ENCODE measurements at regions not wholly inside any gene's neighbourhood (a gene's known extent, or its start where the extent isn't known, plus 50 kb on each side); places are given as distances from the start of the nearest gene placed in this dataset.
A peak's percentile ranks its signal among the peaks of the same experiment; 100 is the strongest.

DNA sequence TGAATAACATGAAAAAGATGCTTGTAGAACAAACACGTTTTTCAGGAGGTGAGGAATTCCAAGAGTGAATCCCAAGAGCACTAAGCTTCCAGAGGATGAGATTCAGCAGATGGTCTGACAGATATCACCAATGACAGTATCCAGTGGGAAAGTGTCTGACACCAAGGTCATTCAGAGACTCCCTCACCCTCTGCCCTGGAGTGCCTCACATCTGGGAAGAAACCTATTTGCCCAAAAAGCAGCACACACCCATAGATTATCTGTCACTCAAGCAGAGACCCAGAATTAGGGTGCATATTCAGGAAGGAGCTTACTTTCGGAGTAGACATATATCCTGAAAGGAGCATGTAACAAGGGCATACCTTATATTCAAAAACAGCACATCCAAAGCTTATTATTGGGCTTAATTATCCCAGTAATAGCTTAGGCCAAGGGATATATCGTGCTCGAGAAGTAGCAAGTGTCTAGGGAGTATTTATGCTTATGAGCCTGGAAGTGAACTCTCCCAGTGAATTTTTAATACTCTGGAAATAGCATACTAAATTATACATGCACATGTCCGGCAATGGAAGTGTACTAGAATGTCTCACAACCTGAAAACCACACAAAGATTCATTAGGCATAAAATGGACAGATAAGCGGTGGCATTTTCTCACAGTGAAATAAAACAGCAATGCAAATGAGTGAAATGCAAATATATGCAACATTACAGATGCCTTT lies 998.1 kb upstream of the TMEM132C start:
- no peak for DNase-seq

- DNase-seq, result no peak
These were observed 996.8 kb upstream of the TMEM132C start for GRCh38 chr12:127270193-127270592.

DNA sequence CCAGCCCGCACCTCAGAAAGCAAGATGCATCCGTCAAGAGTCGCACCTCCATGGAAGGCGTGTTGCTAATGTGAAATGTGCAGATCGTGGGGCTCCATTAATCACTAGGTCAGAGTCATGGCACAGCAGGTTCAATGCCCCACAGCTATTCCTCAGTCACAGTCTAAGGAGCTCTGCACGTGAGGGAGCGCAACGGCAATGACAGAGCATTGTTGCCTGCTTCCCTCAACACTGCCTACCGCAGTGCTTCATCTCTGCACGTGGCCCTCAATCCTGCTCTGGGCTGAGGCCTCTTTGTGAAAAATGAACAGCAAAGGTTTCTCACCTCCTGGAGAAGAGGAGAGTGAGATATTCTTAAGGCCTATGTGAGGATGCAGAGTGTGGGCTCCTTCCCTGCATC lies 995.2 kb upstream of the TMEM132C start:
- DNase-seq, result no peak

DNA sequence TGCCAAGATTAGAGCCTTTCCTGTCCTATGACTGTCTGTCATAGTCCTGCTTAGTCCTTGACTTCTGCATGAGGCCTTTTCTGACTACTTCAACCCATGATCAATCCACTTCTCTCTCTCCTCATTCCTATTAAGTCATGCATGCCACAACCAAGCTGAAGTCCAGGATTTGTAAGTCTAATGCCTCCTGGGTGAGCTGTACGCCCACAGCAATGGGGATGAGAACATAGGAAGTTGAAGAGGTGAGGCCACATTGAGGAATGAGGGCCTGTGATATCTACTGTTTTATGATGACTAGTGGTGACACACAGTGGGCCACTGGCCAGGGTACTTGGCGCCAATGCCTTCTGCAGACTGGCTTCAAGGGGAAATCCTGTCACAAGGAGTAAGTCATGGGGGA lies 994.1 kb upstream of the TMEM132C start:
- no peak for DNase-seq

- no peak for DNase-seq
These were observed 993.3 kb upstream of the TMEM132C start for GRCh38 chr12:127273626-127274025.

DNA sequence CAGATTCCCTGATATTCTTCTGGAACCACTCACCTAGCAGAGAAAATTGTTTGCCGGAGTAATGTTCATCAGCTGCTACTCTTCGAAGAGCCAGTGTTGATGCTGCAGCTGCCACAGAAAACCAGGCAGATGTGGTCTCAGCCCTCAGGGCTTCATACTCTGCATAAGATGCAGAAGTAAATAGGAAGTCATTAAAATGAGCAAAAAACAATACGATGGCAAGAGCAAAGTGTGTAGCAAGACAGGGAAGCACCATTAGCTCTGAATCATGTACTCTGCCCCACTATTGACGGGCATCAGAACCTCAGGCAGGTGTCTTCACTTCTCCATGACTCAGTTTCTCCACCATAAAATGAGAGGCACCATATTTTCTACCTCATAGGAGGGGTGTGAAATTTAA lies 991.6 kb upstream of the TMEM132C start:
- no peak for DNase-seq

GRCh38 chr12:127277882-127278281 lies 989.1 kb upstream of the TMEM132C start:
- no peak for DNase-seq

- DNase-seq, result no peak
These were observed 988.6 kb upstream of the TMEM132C start for GRCh38 chr12:127278351-127278750.

GRCh38 chr12:127280393-127281275 lies 986.3 kb upstream of the TMEM132C start:
- no peak for DNase-seq

DNA sequence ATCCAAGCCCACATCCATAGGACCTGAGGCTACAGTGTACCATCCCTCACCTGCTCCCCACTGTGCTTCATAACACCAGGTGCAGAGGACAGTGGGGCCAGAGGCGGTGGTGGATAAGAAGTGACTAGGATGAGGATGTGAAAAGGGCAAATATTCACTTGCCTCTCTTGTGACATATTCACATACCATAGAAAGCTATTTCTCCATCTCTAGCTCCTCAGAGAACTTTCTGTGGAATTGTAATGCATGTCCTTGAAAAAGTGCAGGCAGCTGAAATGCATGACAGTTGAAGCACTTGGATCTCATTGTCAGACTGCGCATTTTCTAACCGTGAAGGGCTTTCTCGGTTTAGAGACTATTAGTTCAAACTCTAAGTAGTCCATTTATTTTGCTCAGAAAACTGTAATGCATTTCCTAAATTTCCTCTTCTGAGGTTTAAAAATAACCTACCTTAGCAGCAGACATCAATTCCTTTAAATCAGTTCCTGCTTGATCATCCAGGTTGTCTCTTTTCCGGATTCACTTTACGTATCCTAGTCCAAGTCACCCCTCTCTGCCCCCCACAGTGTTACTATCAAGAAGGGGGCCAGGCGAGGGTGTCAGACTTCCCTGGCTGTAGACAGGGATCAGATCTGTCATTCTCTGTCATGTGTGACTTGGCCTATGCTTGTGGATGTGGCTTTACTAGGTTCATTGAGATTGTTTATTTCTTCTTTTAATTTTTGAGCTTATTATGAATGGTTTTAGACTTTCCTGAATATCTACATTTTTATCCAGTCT lies 984.0 kb upstream of the TMEM132C start:
- DNase-seq, result no peak

DNA sequence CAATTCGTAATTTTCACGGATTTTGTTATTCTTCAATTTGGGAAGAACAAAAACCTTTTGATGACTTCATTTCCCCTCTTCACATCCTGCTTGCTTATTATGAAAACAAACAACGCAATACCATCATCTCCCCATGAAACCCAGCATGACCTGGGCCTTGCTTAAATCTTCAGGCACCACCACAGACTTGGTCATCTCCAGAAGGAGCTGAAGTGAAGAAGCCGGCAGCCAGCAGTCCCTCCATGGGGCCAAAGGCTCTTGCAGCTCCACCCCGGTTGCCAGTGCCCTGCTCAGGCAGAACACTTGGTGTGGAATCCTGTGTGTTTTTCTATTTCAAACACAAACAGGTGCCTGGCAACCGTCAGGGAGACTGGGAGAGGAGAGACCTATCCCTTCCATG lies 982.9 kb upstream of the TMEM132C start:
- no peak for DNase-seq

- DNase-seq, result no peak
These were observed 982.0 kb upstream of the TMEM132C start for GRCh38 chr12:127284870-127285431.

- no peak for DNase-seq
These were observed 980.7 kb upstream of the TMEM132C start for GRCh38 chr12:127286281-127286680.

- DNase-seq, result no peak
These were observed 979.7 kb upstream of the TMEM132C start for GRCh38 chr12:127287256-127287655.

GRCh38 chr12:127290251-127290650 lies 976.7 kb upstream of the TMEM132C start:
- no peak for DNase-seq

- no peak for DNase-seq
These were observed 974.2 kb upstream of the TMEM132C start for GRCh38 chr12:127292736-127293135.

DNA sequence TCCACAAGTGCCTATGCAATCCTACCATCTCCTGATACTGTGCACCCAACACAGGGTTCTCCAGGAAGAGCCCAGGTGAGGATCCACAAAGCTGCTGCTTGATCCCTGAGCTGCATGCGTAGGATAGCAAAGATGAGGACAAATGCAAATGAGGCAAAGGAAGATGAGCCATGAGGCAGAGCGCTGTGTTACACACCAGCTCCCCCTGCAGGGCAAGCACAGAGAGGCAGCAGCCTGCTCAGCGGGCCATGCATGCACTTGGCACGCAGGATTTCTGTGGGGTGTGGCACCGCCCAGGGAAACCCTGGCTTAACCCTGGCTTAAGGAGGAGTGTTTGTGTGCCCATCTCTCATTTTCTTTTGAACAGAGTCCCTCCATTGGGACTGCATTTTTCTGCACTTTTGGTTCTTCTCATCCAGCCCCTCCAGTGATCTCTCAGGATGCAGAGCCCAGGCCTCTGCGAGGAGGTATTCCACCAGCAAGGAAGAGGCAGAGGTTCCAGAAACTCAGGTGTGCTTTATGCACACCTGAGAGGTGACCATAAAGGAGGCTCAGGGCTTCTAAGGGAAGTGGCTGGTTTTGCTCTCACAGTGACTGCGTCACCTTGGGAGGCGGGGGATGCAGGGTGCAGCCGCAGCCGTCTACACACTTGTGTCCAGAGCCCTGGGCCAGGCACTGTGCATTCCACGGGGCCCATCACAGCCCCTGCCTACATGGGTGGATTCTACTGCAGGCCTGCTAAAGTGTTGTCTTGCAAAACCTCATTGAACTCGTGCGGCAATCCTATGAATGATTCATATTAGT lies 973.3 kb upstream of the TMEM132C start:
- DNase-seq, result peak; percentile 15

DNA sequence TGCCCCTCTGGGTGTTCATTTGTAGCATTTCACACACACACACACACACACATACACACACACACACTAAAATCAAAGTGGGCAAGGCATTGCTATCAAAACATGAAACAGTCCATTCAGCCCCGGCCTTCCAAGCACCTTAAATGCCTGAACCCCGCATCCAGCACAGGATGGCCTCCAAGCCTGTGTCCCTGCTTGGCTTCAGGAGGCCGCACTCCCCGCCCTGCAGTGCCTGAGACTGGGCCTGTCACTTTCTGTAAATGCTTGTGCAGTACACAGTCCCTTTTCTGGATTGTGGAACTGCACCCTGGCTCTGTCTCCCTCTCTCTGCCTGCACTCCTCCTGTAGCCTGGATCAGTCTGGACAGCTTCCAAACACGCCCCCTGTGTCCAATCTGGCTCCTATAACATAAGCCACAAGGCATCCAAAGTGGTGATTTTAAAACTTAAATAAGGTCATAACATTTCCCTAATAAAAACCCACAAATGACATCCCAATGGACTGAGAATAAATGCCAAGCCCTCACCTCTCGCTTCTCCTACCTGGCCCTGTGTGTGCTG lies 972.2 kb upstream of the TMEM132C start:
- DNase-seq, result no peak

GRCh38 chr12:127295630-127296029 lies 971.3 kb upstream of the TMEM132C start:
- DNase-seq, result no peak

DNA sequence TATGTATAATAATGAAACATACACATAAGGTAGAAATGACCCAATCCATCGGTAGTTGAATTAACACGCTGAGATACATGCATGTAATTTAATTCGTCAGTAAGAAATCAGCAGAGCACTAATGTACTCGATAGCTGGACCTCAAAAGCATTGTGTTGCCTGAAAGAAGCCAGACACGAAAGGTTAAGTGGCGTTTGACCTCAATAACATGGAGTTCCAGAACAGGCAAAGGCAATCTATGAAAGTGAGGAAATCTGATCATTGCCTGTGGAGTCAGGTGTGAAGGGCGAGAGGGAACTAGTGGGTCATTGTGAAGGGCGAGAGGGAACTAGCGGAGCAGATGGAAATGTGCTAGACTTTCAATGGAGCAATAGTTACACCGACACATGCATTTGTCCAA lies 970.4 kb upstream of the TMEM132C start:
- DNase-seq, result no peak

DNA sequence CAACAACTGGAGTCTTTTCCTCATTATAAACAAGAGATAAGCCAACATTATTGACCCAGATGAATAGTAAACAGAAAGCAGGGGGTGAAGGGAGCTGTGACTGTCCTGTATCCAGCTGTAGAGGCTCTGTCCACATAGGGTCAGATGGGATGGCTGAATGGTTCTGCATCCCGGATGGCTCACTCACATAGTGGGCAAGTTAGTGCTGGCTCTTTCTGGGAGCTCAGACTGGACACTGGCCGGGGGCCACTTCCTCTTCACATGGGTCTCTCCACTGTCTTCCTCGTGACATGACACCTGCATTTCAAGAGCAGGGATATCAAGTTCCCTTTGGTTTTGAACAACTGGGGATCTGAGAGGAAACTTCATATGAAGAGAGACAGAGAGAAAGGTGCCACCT lies 969.6 kb upstream of the TMEM132C start:
- DNase-seq, result no peak

- DNase-seq, result no peak
These were observed 966.9 kb upstream of the TMEM132C start for GRCh38 chr12:127300075-127300474.

Data from NCI-H1694 (cell line).